PC-9 (cell line): ENCODE measurements at regions not wholly inside any gene's neighbourhood (a gene's known extent, or its start where the extent isn't known, plus 50 kb on each side); places are given as distances from the start of the nearest gene placed in this dataset.

Source experiments
- EZH2 ChIP-seq: fragments of 200-600 bp; sonication (generic); IDR thresholded peaks from 2 replicates; pipeline ENCODE4 v1.8.0; 2017; ENCODE audit warnings: antibody characterized with exemption, low read depth
- TF ChIP-seq, protein P1 (sequence below): fragments of 200-600 bp; sonication (generic); conservative IDR thresholded peaks from 2 replicates; pipeline ENCODE4 v1.6.1; 2017; ENCODE audit warnings: mixed run types, antibody characterized with exemption, mild to moderate bottlenecking, moderate library complexity

DNA sequence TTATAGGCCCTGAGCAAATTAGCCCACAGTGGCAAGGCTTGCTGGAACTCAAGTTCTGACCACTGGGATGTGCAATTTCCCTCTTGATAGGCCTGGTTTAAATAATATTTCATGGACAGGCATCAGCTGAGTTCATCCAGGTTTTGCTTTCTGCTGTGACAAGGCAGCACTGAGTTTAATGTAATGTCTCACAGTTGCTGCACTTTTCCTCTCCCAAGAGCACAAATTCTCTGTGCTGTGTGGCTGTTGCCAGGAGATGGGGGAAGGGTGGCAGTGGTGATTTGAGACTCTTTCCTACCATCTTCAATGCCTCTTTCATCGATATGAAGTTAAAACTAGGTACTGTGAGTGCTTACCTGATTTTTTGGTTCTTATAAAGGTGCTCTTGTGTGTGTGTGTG lies 272.8 kb upstream of the STXBP6 start:
- TF ChIP-seq, protein P1, sequence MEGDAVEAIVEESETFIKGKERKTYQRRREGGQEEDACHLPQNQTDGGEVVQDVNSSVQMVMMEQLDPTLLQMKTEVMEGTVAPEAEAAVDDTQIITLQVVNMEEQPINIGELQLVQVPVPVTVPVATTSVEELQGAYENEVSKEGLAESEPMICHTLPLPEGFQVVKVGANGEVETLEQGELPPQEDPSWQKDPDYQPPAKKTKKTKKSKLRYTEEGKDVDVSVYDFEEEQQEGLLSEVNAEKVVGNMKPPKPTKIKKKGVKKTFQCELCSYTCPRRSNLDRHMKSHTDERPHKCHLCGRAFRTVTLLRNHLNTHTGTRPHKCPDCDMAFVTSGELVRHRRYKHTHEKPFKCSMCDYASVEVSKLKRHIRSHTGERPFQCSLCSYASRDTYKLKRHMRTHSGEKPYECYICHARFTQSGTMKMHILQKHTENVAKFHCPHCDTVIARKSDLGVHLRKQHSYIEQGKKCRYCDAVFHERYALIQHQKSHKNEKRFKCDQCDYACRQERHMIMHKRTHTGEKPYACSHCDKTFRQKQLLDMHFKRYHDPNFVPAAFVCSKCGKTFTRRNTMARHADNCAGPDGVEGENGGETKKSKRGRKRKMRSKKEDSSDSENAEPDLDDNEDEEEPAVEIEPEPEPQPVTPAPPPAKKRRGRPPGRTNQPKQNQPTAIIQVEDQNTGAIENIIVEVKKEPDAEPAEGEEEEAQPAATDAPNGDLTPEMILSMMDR = no peak
- TF ChIP-seq EZH2 = no peak
